Kidney tubule cell (primary cell): ENCODE measurements at regions not wholly inside any gene's neighbourhood (a gene's known extent, or its start where the extent isn't known, plus 50 kb on each side); places are given as distances from the start of the nearest gene placed in this dataset.

Experiments used
- DNase-seq: peaks from one replicate; pipeline ENCODE4 v3.0.0-alpha.2; 2018; ENCODE audit warnings: low spot score

GRCh38 chr3:99439892-99440291 is 198.5 kb upstream of the COL8A1 start:
- DNase-seq = no peak

- DNase-seq = no peak
These were observed 204.2 kb upstream of the COL8A1 start for GRCh38 chr3:99434190-99434589.

GRCh38 chr3:99430348-99431134 is 207.9 kb upstream of the COL8A1 start:
- DNase-seq = peak; percentile 32

- DNase-seq = peak; percentile 60
These were observed 208.9 kb upstream of the COL8A1 start for GRCh38 chr3:99429502-99429901.

GRCh38 chr3:99425930-99426329 is 212.5 kb upstream of the COL8A1 start:
- no peak for DNase-seq

GRCh38 chr3:99419116-99419515 is 219.3 kb upstream of the COL8A1 start:
- no peak for DNase-seq

GRCh38 chr3:99418709-99419108 is 219.7 kb upstream of the COL8A1 start:
- no peak for DNase-seq

- no peak for DNase-seq
These were observed 220.2 kb upstream of the COL8A1 start for GRCh38 chr3:99418209-99418635.

GRCh38 chr3:99413504-99413903 is 224.9 kb upstream of the COL8A1 start:
- DNase-seq = peak; percentile 69

GRCh38 chr3:99410789-99411311 is 227.5 kb upstream of the COL8A1 start:
- DNase-seq = peak; percentile 92

- DNase-seq = peak; percentile 26
These were observed 228.4 kb upstream of the COL8A1 start for GRCh38 chr3:99409961-99410360.

GRCh38 chr3:99407257-99407656 is 231.1 kb upstream of the COL8A1 start:
- DNase-seq = no peak

GRCh38 chr3:99402755-99403154 is 235.6 kb upstream of the COL8A1 start:
- no peak for DNase-seq

GRCh38 chr3:99400352-99400751 is 238.0 kb upstream of the COL8A1 start:
- no peak for DNase-seq

GRCh38 chr3:99396651-99397275 is 241.6 kb upstream of the COL8A1 start:
- DNase-seq = no peak

GRCh38 chr3:99394831-99395778 is 243.3 kb upstream of the COL8A1 start:
- peak; percentile 91 for DNase-seq

GRCh38 chr3:99393961-99394360 is 244.4 kb upstream of the COL8A1 start:
- DNase-seq = peak; percentile 52

GRCh38 chr3:99388780-99389179 is 249.6 kb upstream of the COL8A1 start:
- no peak for DNase-seq

GRCh38 chr3:99384596-99384995 is 253.8 kb upstream of the COL8A1 start:
- peak; percentile 32 for DNase-seq

- DNase-seq = no peak
These were observed 261.5 kb upstream of the COL8A1 start for GRCh38 chr3:99376926-99377325.

GRCh38 chr3:99373846-99374210 is 264.6 kb upstream of the COL8A1 start:
- peak; percentile 33 for DNase-seq
